Mesenchymal stem cell (in vitro differentiated cells and primary cell): ENCODE measurements at regions not wholly inside any gene's neighbourhood (a gene's known extent, or its start where the extent isn't known, plus 50 kb on each side); places are given as distances from the start of the nearest gene placed in this dataset.
"Not testable (repeated sequence)": the region's sequence is repeated elsewhere in the genome, so short reads cannot be mapped to it uniquely, and the experiment has no call there.

Experiments used
- DNase-seq: peaks from one replicate; pipeline ENCODE4 v3.0.0-alpha.2; 2013
- H2AFZ ChIP-seq: one replicate; pipeline ENCODE4 v1.6.1; 2013; ENCODE audit warnings: low read depth, mild to moderate bottlenecking, control low read depth, inconsistent platforms, low read length, moderate library complexity
- H2AK5ac ChIP-seq: 2 replicates; pipeline ENCODE4 v1.6.1; 2013; ENCODE audit warnings: low read length, moderate library complexity, mild to moderate bottlenecking, inconsistent platforms; ENCODE audit not compliant: severe bottlenecking
- H2BK120ac ChIP-seq: one replicate; pipeline ENCODE4 v1.6.1; 2013; ENCODE audit warnings: low read depth, mild to moderate bottlenecking, inconsistent platforms, low read length, moderate library complexity
- H2BK12ac ChIP-seq, 2 experiments: one replicate each; pipeline ENCODE4 v1.6.1; 2013; ENCODE audit warnings: inconsistent platforms in 2 of 2, low read length in 2 of 2, mild to moderate bottlenecking in 2 of 2, moderate library complexity in 2 of 2, control low read depth in 1 of 2
- H2BK15ac ChIP-seq: one replicate; pipeline ENCODE4 v1.6.1; 2013; ENCODE audit warnings: mild to moderate bottlenecking, low read depth, inconsistent platforms; ENCODE audit not compliant: poor library complexity, severe bottlenecking
- H2BK5ac ChIP-seq: 2 replicates; pipeline ENCODE4 v1.6.1; 2013; ENCODE audit warnings: low read depth, mild to moderate bottlenecking, low read length, control low read depth, inconsistent platforms; ENCODE audit not compliant: poor library complexity, severe bottlenecking
- H3K14ac ChIP-seq, 2 experiments: one replicate each; pipeline ENCODE4 v1.6.1; 2013; ENCODE audit warnings: inconsistent platforms in 2 of 2, low read length in 2 of 2, control low read depth in 1 of 2, mild to moderate bottlenecking in 1 of 2, moderate library complexity in 1 of 2
- H3K18ac ChIP-seq, 2 experiments: one replicate each; pipeline ENCODE4 v1.6.1; 2013; ENCODE audit warnings: inconsistent platforms in 2 of 2, low read length in 2 of 2, control low read depth in 1 of 2, low read depth in 1 of 2, mild to moderate bottlenecking in 1 of 2
- H3K23ac ChIP-seq, 2 experiments: one replicate each; pipeline ENCODE4 v1.6.1; 2013; ENCODE audit warnings: inconsistent platforms in 2 of 2, low read length in 2 of 2, mild to moderate bottlenecking in 2 of 2, moderate library complexity in 2 of 2, control low read depth in 1 of 2
- H3K27ac ChIP-seq: 2 replicates; pipeline ENCODE4 v1.5.1; 2013; ENCODE audit warnings: mild to moderate bottlenecking, moderate library complexity, low read length, control low read depth, inconsistent platforms; ENCODE audit not compliant: poor library complexity, severe bottlenecking
- H3K27me3 ChIP-seq, 2 experiments: 2 replicates each; pipeline versions ENCODE4 v1.6.1 to v1.7.0; 2013; ENCODE audit warnings: low read length in 2 of 2, mild to moderate bottlenecking in 2 of 2, moderate library complexity in 2 of 2, control low read depth in 1 of 2, inconsistent platforms in 1 of 2; ENCODE audit not compliant: control insufficient read depth in 1 of 2, insufficient read depth in 1 of 2
- H3K36me3 ChIP-seq, 2 experiments: 2 replicates each; pipeline versions ENCODE4 v1.6.1 to v1.7.0; 2013; ENCODE audit warnings: low read length in 2 of 2, control low read depth in 1 of 2, inconsistent platforms in 1 of 2, low read depth in 1 of 2, mild to moderate bottlenecking in 1 of 2; ENCODE audit not compliant: insufficient read depth in 2 of 2, control insufficient read depth in 1 of 2
- H3K4ac ChIP-seq, 2 experiments: one replicate each; pipeline ENCODE4 v1.6.1; 2013; ENCODE audit warnings: inconsistent platforms in 2 of 2, low read length in 2 of 2, mild to moderate bottlenecking in 2 of 2, moderate library complexity in 2 of 2, control low read depth in 1 of 2, low read depth in 1 of 2
- H3K4me1 ChIP-seq: 2 replicates; pipeline ENCODE4 v1.6.1; 2013; ENCODE audit warnings: low read depth, low read length, control low read depth; ENCODE audit not compliant: control insufficient read depth, insufficient read depth
- H3K4me2 ChIP-seq: 2 replicates; pipeline ENCODE4 v1.6.1; 2013; ENCODE audit warnings: low read length, mild to moderate bottlenecking, inconsistent platforms; ENCODE audit not compliant: poor library complexity, severe bottlenecking
- H3K4me3 ChIP-seq, 2 experiments: 2 replicates each; pipeline versions ENCODE4 v1.5.1 to v1.7.0; 2013; ENCODE audit warnings: low read length in 2 of 2, mild to moderate bottlenecking in 2 of 2, control low read depth in 1 of 2, low read depth in 1 of 2; ENCODE audit not compliant: insufficient read depth in 1 of 2
- H3K79me1 ChIP-seq: replicated peaks from 2 replicates; pipeline ENCODE4 v1.6.1; 2013; ENCODE audit warnings: mild to moderate bottlenecking, control low read depth, low read length, inconsistent platforms; ENCODE audit not compliant: poor library complexity, severe bottlenecking
- H3K9ac ChIP-seq: 2 replicates; pipeline ENCODE4 v1.7.0; 2013; ENCODE audit warnings: mild to moderate bottlenecking, low read length, moderate library complexity
- H3K9me3 ChIP-seq: 2 replicates; pipeline ENCODE4 v1.7.0; 2013; ENCODE audit warnings: mild to moderate bottlenecking, low read length; ENCODE audit not compliant: control insufficient read depth
- H4K8ac ChIP-seq: one replicate; pipeline ENCODE4 v1.6.1; 2013; ENCODE audit warnings: inconsistent platforms, mild to moderate bottlenecking, low read length, moderate library complexity
- H4K91ac ChIP-seq: one replicate; pipeline ENCODE4 v1.6.1; 2013; ENCODE audit warnings: mild to moderate bottlenecking, low read length, inconsistent platforms
- WGBS: methylation state at CpG from one replicate; pipeline ENCODE4 v1.1.7; 2013; ENCODE audit warnings: mixed read lengths; 5-methylcytosine and 5-hydroxymethylcytosine counted together

DNA sequence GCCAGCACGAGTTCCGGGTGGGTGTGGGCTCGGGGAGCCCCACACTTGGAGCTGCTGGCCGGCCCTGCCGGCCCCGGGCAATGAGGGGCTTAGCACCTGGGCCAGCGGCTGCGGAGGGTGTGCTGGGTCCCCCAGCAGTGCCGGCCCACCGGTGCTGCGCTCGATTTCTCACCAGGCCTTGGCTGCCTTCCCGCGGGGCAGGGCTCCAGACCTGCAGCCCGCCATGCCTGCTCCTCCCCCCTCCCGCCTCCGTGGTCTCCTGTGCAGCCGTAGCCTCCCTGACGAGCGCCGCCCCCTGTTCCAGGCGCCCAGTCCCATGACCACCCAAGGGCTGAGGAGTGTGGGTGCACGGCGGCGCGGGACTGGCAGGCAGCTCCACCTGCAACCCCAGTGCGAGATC, 1103.1 kb downstream of the OTOL1 start:
- Histone ChIP-seq H2BK15ac (peak overlapping the region; percentile 67), H4K91ac (peak overlapping the region; percentile 85), H2BK12ac (peak overlapping the region; percentile 77 to 82), H4K8ac (peak overlapping the region; percentile 19), H3K18ac (peak overlapping the region; percentile 23 to 84), H3K4ac (peak overlapping the region in 1 of 2 experiments; percentile 19)
- not testable (repeated sequence) for DNase-seq, H3K4me2 ChIP-seq, H2BK5ac ChIP-seq, H3K27ac ChIP-seq, H3K36me3 ChIP-seq, H2AFZ ChIP-seq, H3K4me1 ChIP-seq, H2AK5ac ChIP-seq, H3K9me3 ChIP-seq, H3K14ac ChIP-seq, H3K79me1 ChIP-seq, H3K4me3 ChIP-seq, H3K27me3 ChIP-seq, H2BK120ac ChIP-seq, H3K23ac ChIP-seq, H3K9ac ChIP-seq
- 96% methylated on average over 24 of the region's 27 CpGs for WGBS

- Histone ChIP-seq H2BK120ac (no peak overlapping the region), H2AFZ (no peak overlapping the region), H3K9ac (no peak overlapping the region), H3K36me3 (no peaks in the 10 kb centered on the region), H2BK5ac (no peak overlapping the region), H3K23ac (no peak overlapping the region), H4K8ac (no peak overlapping the region), H3K4me3 (no peak overlapping the region), H3K27me3 (no peaks in the 10 kb centered on the region), H3K4me1 (no peaks in the 10 kb centered on the region), H3K9me3 (no peaks in the 10 kb centered on the region), H3K4ac (peak overlapping the region in 1 of 2 experiments; percentile 51), H3K27ac (no peak overlapping the region), H3K18ac (peak overlapping the region in 1 of 2 experiments; percentile 49), H2AK5ac (no peak overlapping the region), H3K79me1 (no peaks in the 10 kb centered on the region), H3K14ac (peak overlapping the region in 1 of 2 experiments; percentile 48), H2BK15ac (no peak overlapping the region), H4K91ac (no peak overlapping the region), H2BK12ac (peak overlapping the region in 1 of 2 experiments; percentile 94), H3K4me2 (no peak overlapping the region)
- DNase-seq = no peak
- WGBS = 93% methylated on average over 6 of the region's 6 CpGs
Observed at GRCh38 chr3:162601101-162601670, 1104.6 kb downstream of the OTOL1 start.

DNA sequence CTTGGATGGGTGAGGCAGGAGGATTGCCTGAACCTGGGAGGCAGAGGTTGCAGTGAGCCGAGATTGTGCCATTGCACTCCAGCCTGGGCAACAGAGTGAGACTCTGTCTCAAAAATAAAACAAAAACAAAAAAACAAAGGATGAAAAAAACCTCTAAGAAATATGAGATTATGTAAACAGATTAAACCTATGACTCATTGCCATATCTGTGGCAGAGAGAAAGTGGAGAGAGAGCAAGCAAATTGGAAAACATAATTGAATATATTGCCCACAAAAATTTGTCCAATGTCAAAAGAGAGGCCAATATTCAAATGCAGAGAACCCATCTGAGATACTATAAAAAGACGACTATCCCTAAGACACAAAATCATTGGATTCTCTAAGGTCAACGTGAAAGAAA, 1106.0 kb downstream of the OTOL1 start:
- H3K4me2 ChIP-seq = no peak overlapping the region
- H3K4me1 ChIP-seq = no peaks in the 10 kb centered on the region
- H2BK15ac ChIP-seq = no peak overlapping the region
- H2BK120ac ChIP-seq = no peak overlapping the region
- H3K27me3 ChIP-seq = no peaks in the 10 kb centered on the region
- no peak overlapping the region for H3K18ac ChIP-seq
- DNase-seq = no peak
- no peak overlapping the region for H3K27ac ChIP-seq
- no peak overlapping the region for H3K14ac ChIP-seq
- no peak overlapping the region for H2AK5ac ChIP-seq
- no peak overlapping the region for H4K8ac ChIP-seq
- no peak overlapping the region for H3K9ac ChIP-seq
- H3K4me3 ChIP-seq = no peak overlapping the region
- H2BK5ac ChIP-seq = no peak overlapping the region
- H3K79me1 ChIP-seq = no peaks in the 10 kb centered on the region
- no peak overlapping the region for H3K4ac ChIP-seq
- no peak overlapping the region for H3K23ac ChIP-seq
- no peak overlapping the region for H4K91ac ChIP-seq
- WGBS = 98% methylated on average over 2 of the region's 3 CpGs
- no peak overlapping the region for H2AFZ ChIP-seq
- no peaks in the 10 kb centered on the region for H3K36me3 ChIP-seq
- no peaks in the 10 kb centered on the region for H3K9me3 ChIP-seq
- H2BK12ac ChIP-seq = no peak overlapping the region

DNA sequence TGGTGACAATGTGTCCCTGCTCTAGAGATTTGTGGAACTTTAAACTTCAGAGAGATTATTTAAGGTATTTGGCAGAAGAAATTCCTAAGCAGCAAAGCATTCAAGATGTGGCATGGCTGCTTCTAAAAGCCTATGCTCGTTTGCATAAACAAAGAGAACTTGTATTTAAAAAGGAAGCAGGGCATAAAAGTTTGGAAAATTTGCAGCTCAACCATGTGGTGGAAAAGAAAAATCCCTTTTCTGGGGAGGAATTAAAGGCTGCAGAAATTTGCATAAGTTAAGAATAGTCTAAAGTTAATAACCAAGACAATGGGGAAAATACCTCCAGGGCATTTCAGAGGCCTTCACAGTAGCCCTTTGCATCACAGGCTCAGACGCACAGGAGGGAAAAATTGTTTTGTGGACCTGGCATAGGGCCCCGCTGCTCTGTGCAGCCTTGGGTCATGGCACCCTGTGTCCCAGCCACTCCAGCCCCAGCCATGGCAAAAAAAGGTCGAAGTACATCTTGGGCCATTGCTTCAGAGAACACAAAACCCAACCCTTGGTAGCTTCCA, 1109.1 kb downstream of the OTOL1 start:
- H2AK5ac ChIP-seq = no peak overlapping the region
- no peak overlapping the region for H2AFZ ChIP-seq
- H3K27ac ChIP-seq = no peak overlapping the region
- H3K4ac ChIP-seq = peak overlapping the region in 1 of 2 experiments; percentile 11
- no peaks in the 10 kb centered on the region for H3K27me3 ChIP-seq
- no peak overlapping the region for H3K9ac ChIP-seq
- no peaks in the 10 kb centered on the region for H3K79me1 ChIP-seq
- no peaks in the 10 kb centered on the region for H3K9me3 ChIP-seq
- no peak overlapping the region for H3K23ac ChIP-seq
- peak overlapping the region; percentile 34 for H4K91ac ChIP-seq
- WGBS = 85% methylated on average over 4 of the region's 4 CpGs
- H3K4me1 ChIP-seq = no peaks in the 10 kb centered on the region
- no peaks in the 10 kb centered on the region for H3K36me3 ChIP-seq
- H3K4me3 ChIP-seq = no peak overlapping the region
- H2BK120ac ChIP-seq = no peak overlapping the region
- no peak overlapping the region for H2BK15ac ChIP-seq
- peak overlapping the region; percentile 0 for H4K8ac ChIP-seq
- no peak for DNase-seq
- H3K4me2 ChIP-seq = no peak overlapping the region
- H2BK5ac ChIP-seq = no peak overlapping the region
- H2BK12ac ChIP-seq = peak overlapping the region in 1 of 2 experiments; percentile 63
- peak overlapping the region in 1 of 2 experiments; percentile 60 for H3K14ac ChIP-seq
- H3K18ac ChIP-seq = peak overlapping the region; percentile 18 to 45
